PFSK-1 (cell line): ENCODE measurements at regions not wholly inside any gene's neighbourhood (a gene's known extent, or its start where the extent isn't known, plus 50 kb on each side); places are given as distances from the start of the nearest gene placed in this dataset.

ENCODE experiments used
- POLR2AphosphoS5 ChIP-seq: IDR thresholded peaks from 2 replicates; pipeline ENCODE4 v1.6.1; 2012; ENCODE audit warnings: low read depth, mild to moderate bottlenecking, control low read depth, low read length, moderate library complexity
- REST ChIP-seq, 2 experiments: IDR thresholded peaks; 2 replicates each; pipeline versions ENCODE4 v1.6.1 to v1.8.0; 2011 to 2012; ENCODE audit warnings: low read depth in 2 of 2, low read length in 2 of 2, control low read depth in 1 of 2, inconsistent platforms in 1 of 2, mild to moderate bottlenecking in 1 of 2, moderate library complexity in 1 of 2; ENCODE audit not compliant: insufficient read depth in 1 of 2
- SIN3A ChIP-seq: IDR thresholded peaks from 2 replicates; pipeline ENCODE4 v1.6.1; 2012; ENCODE audit warnings: mild to moderate bottlenecking, low read length, moderate library complexity, borderline replicate concordance; ENCODE audit not compliant: insufficient read depth

GRCh38 chr5:30331534-30331933 is 862.0 kb upstream of the CDH6 start:
- TF ChIP-seq SIN3A, result no peak
- TF ChIP-seq POLR2AphosphoS5, result no peak
- TF ChIP-seq REST (IDR thresholded peaks at IDR 0.05; ENCODE audit: insufficient read depth in 1 of 2, low read depth in 2 of 2, low read length in 2 of 2), result no peak
